Liver (tissue), 8 donors: ENCODE measurements at regions not wholly inside any gene's neighbourhood (a gene's known extent, or its start where the extent isn't known, plus 50 kb on each side); places are given as distances from the start of the nearest gene placed in this dataset.

Experiments
- DNase-seq: peaks from one replicate; pipeline ENCODE4 v3.0.0-alpha.2; 2017; ENCODE audit warnings: low spot score
- H3K27ac ChIP-seq, 2 donors: one replicate each; pipeline ENCODE4 v1.7.0; 2013; ENCODE audit warnings: inconsistent platforms in 2 of 2, low read length in 2 of 2, control low read depth in 1 of 2, low read depth in 1 of 2, mild to moderate bottlenecking in 1 of 2
- H3K27me3 ChIP-seq, 4 donors: one replicate each; pipeline versions ENCODE4 v1.6.1 to v1.7.0; 2013; ENCODE audit warnings: low read length in 3 of 4, inconsistent platforms in 1 of 4, mild to moderate bottlenecking in 1 of 4, moderate library complexity in 1 of 4; ENCODE audit not compliant: control insufficient read depth in 4 of 4, insufficient read depth in 4 of 4
- H3K36me3 ChIP-seq, 4 donors: one replicate each; pipeline versions ENCODE4 v1.6.1 to v1.7.0; 2013; ENCODE audit warnings: low read length in 3 of 4, mild to moderate bottlenecking in 3 of 4, low read depth in 1 of 4, moderate library complexity in 1 of 4; ENCODE audit not compliant: control insufficient read depth in 4 of 4, insufficient read depth in 3 of 4
- H3K4me1 ChIP-seq, 4 donors: one replicate each; pipeline versions ENCODE4 v1.6.1 to v1.7.0; 2013; ENCODE audit warnings: low read length in 3 of 4, mild to moderate bottlenecking in 3 of 4, moderate library complexity in 1 of 4; ENCODE audit not compliant: control insufficient read depth in 4 of 4, insufficient read depth in 4 of 4
- H3K4me3 ChIP-seq, 3 donors: one replicate each; pipeline versions ENCODE4 v1.6.1 to v1.7.0; 2013; ENCODE audit warnings: low read length in 3 of 3, control low read depth in 1 of 3, low read depth in 1 of 3, mild to moderate bottlenecking in 1 of 3
- H3K9ac ChIP-seq, 2 donors: one replicate each; pipeline ENCODE4 v1.7.0; 2013; ENCODE audit warnings: low read length in 2 of 2, mild to moderate bottlenecking in 2 of 2, moderate library complexity in 2 of 2, control low read depth in 1 of 2, low read depth in 1 of 2
- H3K9me3 ChIP-seq, 4 donors: one replicate each; pipeline versions ENCODE4 v1.6.1 to v1.7.0; 2013; ENCODE audit warnings: low read length in 3 of 4; ENCODE audit not compliant: control insufficient read depth in 4 of 4
- EGR1 ChIP-seq, 2 donors: IDR thresholded peaks; 2 replicates each; pipeline ENCODE4 v1.6.1; 2016 to 2018; ENCODE audit warnings: antibody characterized with exemption in 2 of 2, low read depth in 2 of 2
- FOXA1 ChIP-seq: IDR thresholded peaks from 2 replicates; pipeline ENCODE4 v1.6.1; 2016; ENCODE audit warnings: antibody characterized with exemption
- FOXA2 ChIP-seq: IDR thresholded peaks from 2 replicates; pipeline ENCODE4 v1.6.1; 2016; ENCODE audit warnings: antibody characterized with exemption
- GABPA ChIP-seq, 2 donors: IDR thresholded peaks in 1 of 2; conservative IDR thresholded peaks in 1 of 2; 2 replicates each; pipeline ENCODE4 v1.6.1; 2016; ENCODE audit warnings: antibody characterized with exemption in 2 of 2, mild to moderate bottlenecking in 1 of 2, moderate library complexity in 1 of 2
- HNF4A ChIP-seq, 2 donors: conservative IDR thresholded peaks; 2 replicates each; pipeline ENCODE4 v1.6.1; 2016; ENCODE audit warnings: antibody characterized with exemption in 2 of 2, mild to moderate bottlenecking in 2 of 2
- HNF4G ChIP-seq: IDR thresholded peaks from 2 replicates; pipeline ENCODE4 v1.6.1; 2016; ENCODE audit warnings: antibody characterized with exemption
- JUND ChIP-seq, 2 donors: IDR thresholded peaks; 2 replicates each; pipeline ENCODE4 v1.6.1; 2016; ENCODE audit warnings: antibody characterized with exemption in 2 of 2
- NR2F2 ChIP-seq: IDR thresholded peaks from 2 replicates; pipeline ENCODE4 v1.6.1; 2016; ENCODE audit warnings: antibody characterized with exemption
- RAD21 ChIP-seq, 2 donors: IDR thresholded peaks; 2 replicates each; pipeline ENCODE4 v1.6.1; 2016; ENCODE audit warnings: antibody characterized with exemption in 2 of 2, mild to moderate bottlenecking in 2 of 2
- SP1 ChIP-seq: IDR thresholded peaks from 2 replicates; pipeline ENCODE4 v1.6.1; 2018; ENCODE audit warnings: antibody characterized with exemption, mild to moderate bottlenecking
- YY1 ChIP-seq: IDR thresholded peaks from 2 replicates; pipeline ENCODE4 v1.6.1; 2016; ENCODE audit warnings: antibody characterized with exemption, mild to moderate bottlenecking
- WGBS: extraction: QIAGEN DNeasy Blood & Tissue Kit; methylation state at CpG from one replicate; pipeline ENCODE4 v1.1.7; 2013; 5-methylcytosine and 5-hydroxymethylcytosine counted together
- TF ChIP-seq, protein P1 (sequence below): IDR thresholded peaks from 2 replicates; pipeline ENCODE4 v1.6.1; 2016; ENCODE audit warnings: antibody characterized with exemption, mild to moderate bottlenecking
- TF ChIP-seq, protein P2 (sequence below): fragments of 150-350 bp; IDR thresholded peaks from 2 replicates; pipeline ENCODE4 v1.5.1; 2017; ENCODE audit warnings: improper control_type of control experiment, low read depth, low read length; ENCODE audit not compliant: missing input control
- TF ChIP-seq, protein P3 (sequence below): IDR thresholded peaks from 2 replicates; pipeline ENCODE4 v1.6.1; 2016; ENCODE audit warnings: antibody characterized with exemption
- TF ChIP-seq, protein P4 (sequence below): IDR thresholded peaks from 2 replicates; pipeline ENCODE4 v1.6.1; 2016; ENCODE audit warnings: antibody characterized with exemption
- donor health status: healthy.
- donor health status: healthy.
- donor health status: healthy.
- donor health status: healthy.
- donor health status: healthy.

DNA sequence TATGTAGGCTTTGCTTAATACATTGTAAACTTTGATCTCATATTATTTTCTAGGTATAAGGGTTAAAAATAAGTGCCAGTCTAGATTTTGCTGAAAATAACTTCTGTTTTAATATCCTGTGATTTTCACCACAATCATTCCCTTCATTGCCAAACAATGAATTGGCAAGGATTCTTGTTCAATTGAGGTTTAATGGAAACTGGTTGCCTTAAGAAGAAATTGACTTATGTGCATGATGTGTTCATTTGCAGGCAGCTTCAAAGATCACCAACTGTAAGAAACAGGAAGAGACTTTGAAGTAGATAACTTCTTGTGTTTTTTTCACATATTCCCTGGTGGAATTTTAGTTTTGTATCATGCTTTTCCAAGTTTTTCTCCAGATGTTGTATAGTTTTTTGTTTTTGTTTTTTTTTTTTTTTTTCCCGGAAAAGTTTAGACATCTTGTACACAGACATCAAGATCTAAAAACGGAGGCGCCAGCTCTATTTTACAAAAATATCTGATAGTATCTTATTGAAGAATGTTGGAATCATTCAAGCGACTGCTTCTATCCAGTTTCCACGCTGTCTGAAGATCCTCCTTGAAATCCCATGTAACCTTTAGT lies 108.3 kb downstream of the POSTN start (continued):
- TF ChIP-seq, protein P1, sequence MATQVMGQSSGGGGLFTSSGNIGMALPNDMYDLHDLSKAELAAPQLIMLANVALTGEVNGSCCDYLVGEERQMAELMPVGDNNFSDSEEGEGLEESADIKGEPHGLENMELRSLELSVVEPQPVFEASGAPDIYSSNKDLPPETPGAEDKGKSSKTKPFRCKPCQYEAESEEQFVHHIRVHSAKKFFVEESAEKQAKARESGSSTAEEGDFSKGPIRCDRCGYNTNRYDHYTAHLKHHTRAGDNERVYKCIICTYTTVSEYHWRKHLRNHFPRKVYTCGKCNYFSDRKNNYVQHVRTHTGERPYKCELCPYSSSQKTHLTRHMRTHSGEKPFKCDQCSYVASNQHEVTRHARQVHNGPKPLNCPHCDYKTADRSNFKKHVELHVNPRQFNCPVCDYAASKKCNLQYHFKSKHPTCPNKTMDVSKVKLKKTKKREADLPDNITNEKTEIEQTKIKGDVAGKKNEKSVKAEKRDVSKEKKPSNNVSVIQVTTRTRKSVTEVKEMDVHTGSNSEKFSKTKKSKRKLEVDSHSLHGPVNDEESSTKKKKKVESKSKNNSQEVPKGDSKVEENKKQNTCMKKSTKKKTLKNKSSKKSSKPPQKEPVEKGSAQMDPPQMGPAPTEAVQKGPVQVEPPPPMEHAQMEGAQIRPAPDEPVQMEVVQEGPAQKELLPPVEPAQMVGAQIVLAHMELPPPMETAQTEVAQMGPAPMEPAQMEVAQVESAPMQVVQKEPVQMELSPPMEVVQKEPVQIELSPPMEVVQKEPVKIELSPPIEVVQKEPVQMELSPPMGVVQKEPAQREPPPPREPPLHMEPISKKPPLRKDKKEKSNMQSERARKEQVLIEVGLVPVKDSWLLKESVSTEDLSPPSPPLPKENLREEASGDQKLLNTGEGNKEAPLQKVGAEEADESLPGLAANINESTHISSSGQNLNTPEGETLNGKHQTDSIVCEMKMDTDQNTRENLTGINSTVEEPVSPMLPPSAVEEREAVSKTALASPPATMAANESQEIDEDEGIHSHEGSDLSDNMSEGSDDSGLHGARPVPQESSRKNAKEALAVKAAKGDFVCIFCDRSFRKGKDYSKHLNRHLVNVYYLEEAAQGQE, result no peak

- no peak overlapping the region for H3K9ac ChIP-seq
- no peaks in the 10 kb centered on the region for H3K9me3 ChIP-seq
- no peaks in the 10 kb centered on the region for H3K27me3 ChIP-seq
- H3K4me1 ChIP-seq, result no peaks in the 10 kb centered on the region
- no peak overlapping the region for H3K27ac ChIP-seq
- DNase-seq, result no peak
- no peak overlapping the region for H3K4me3 ChIP-seq
- no peaks in the 10 kb centered on the region for H3K36me3 ChIP-seq
- no peak for TF ChIP-seq GABPA (IDR thresholded peaks at IDR 0.05 in 1 of 2, conservative IDR thresholded peaks at IDR 0.05 in 1 of 2)
- TF ChIP-seq HNF4A (conservative IDR thresholded peaks at IDR 0.05), result no peak
- TF ChIP-seq RAD21 (IDR thresholded peaks at IDR 0.05), result no peak
- no peak for TF ChIP-seq FOXA2
- TF ChIP-seq NR2F2, result no peak
- no peak for TF ChIP-seq YY1
- TF ChIP-seq JUND (IDR thresholded peaks at IDR 0.05), result no peak
- TF ChIP-seq, protein P2, sequence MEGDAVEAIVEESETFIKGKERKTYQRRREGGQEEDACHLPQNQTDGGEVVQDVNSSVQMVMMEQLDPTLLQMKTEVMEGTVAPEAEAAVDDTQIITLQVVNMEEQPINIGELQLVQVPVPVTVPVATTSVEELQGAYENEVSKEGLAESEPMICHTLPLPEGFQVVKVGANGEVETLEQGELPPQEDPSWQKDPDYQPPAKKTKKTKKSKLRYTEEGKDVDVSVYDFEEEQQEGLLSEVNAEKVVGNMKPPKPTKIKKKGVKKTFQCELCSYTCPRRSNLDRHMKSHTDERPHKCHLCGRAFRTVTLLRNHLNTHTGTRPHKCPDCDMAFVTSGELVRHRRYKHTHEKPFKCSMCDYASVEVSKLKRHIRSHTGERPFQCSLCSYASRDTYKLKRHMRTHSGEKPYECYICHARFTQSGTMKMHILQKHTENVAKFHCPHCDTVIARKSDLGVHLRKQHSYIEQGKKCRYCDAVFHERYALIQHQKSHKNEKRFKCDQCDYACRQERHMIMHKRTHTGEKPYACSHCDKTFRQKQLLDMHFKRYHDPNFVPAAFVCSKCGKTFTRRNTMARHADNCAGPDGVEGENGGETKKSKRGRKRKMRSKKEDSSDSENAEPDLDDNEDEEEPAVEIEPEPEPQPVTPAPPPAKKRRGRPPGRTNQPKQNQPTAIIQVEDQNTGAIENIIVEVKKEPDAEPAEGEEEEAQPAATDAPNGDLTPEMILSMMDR, result no peak
- TF ChIP-seq, protein P3, sequence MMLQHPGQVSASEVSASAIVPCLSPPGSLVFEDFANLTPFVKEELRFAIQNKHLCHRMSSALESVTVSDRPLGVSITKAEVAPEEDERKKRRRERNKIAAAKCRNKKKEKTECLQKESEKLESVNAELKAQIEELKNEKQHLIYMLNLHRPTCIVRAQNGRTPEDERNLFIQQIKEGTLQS, result no peak
- no peak for TF ChIP-seq EGR1 (IDR thresholded peaks at IDR 0.05; ENCODE audit: low read depth in 2 of 2)
- TF ChIP-seq FOXA1, result no peak
- no peak for TF ChIP-seq HNF4G
Measured at GRCh38 chr13:37488726-37489125, 109.8 kb downstream of the POSTN start.

DNA sequence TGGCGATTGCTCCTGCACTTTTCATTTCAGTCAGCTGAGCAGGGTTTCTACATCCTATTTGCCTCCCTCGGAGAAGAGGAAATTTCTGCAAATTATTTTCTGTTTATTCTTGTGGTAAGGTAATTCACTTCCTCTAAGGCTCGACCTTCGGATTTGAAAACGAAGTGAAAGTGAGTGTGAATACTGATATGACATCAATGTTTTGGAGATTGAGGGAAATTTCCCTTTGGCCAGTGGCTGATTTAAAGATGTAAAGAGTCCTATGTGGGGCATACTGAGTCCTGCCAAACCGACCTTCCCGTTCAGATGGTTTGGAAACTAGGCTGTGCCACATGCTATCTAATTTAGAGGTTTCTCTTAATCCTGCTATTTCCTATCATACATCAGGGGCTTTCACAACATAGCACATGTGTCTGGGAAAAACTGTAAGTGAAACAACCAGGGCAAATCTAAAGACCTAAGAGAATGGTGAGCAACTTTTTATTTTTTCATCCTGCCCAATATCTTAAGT lies 112.3 kb downstream of the POSTN start:
- DNase-seq, result no peak
- no peak overlapping the region for H3K27ac ChIP-seq
- H3K36me3 ChIP-seq, result no peaks in the 10 kb centered on the region
- no peak overlapping the region for H3K9ac ChIP-seq
- H3K9me3 ChIP-seq, result no peaks in the 10 kb centered on the region
- H3K27me3 ChIP-seq, result no peaks in the 10 kb centered on the region
- WGBS, result 55% methylated on average over 7 of the region's 7 CpGs
- no peaks in the 10 kb centered on the region for H3K4me1 ChIP-seq
- H3K4me3 ChIP-seq, result no peak overlapping the region
- TF ChIP-seq, protein P3, result no peak
- TF ChIP-seq, protein P1, result no peak
- TF ChIP-seq FOXA1 (no peak), SP1 (no peak), EGR1 (IDR thresholded peaks at IDR 0.05; ENCODE audit: low read depth in 2 of 2) (no peak)
- TF ChIP-seq, protein P4, sequence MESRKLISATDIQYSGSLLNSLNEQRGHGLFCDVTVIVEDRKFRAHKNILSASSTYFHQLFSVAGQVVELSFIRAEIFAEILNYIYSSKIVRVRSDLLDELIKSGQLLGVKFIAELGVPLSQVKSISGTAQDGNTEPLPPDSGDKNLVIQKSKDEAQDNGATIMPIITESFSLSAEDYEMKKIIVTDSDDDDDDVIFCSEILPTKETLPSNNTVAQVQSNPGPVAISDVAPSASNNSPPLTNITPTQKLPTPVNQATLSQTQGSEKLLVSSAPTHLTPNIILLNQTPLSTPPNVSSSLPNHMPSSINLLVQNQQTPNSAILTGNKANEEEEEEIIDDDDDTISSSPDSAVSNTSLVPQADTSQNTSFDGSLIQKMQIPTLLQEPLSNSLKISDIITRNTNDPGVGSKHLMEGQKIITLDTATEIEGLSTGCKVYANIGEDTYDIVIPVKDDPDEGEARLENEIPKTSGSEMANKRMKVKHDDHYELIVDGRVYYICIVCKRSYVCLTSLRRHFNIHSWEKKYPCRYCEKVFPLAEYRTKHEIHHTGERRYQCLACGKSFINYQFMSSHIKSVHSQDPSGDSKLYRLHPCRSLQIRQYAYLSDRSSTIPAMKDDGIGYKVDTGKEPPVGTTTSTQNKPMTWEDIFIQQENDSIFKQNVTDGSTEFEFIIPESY, result no peak
- TF ChIP-seq, protein P2, result no peak
